ENCODE measurements at regions not wholly inside any gene's neighbourhood (a gene's known extent, or its start where the extent isn't known, plus 50 kb on each side); places are given as distances from the start of the nearest gene placed in this dataset.
A peak's percentile ranks its signal among the peaks of the same experiment; 100 is the strongest.
"Not testable (repeated sequence)": the region's sequence is repeated elsewhere in the genome, so short reads cannot be mapped to it uniquely, and the experiment has no call there.

GRCh38 chr16:29233705-29234404 is 172.7 kb downstream of the NPIPB11 start:
- intact Hi-C loops (cut with DNase I): not testable (repeated sequence)
- peak in 2 of 42 donors; percentile 1 to 23 for DNase-seq

DNA sequence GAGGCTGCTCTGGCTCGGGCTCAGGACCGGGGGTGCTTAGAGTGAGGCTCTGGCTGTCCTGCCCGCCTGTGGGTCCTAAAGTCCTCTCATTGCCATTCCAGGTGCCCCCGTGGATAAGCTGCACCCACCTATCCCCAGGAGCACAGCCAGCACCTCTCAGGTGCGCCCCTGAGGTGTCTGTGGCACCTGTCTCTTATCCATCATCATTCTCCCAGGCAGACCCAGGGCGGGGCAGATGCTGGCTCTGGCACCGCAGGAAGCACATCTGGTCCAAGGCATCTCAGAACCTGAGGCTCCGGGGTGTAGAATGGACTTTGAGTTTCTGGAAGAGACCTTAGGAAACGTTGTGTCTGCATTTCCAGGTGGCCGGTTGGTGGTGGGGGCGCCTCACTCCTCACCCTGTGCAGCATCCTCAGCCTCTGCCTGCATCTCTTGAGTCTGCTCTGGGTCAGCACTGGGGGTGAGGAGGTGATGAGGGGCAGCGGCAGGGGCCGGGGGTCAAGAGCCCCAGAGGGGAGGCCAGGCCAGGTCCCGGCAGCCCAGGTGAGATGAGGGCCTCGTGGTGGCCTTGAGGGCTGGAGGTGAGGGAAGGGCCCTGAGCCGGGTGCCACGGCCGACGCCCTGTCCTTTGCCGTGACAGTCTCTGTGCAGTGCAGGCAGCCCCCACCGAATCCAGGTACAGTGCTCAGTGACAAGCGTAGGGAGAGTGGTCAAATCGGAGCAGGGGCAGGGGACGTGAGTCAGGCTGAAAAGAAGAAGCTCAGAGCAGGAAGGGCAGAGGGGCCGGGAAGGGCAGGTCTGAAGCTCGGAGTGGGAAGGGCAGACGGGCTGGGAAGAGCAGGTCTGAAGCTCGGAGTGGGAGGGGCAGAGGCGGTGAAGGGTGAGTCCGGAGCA is 173.5 kb downstream of the NPIPB11 start:
- intact Hi-C loops (cut with DNase I): no loop called here
- DNase-seq: no peak

DNA sequence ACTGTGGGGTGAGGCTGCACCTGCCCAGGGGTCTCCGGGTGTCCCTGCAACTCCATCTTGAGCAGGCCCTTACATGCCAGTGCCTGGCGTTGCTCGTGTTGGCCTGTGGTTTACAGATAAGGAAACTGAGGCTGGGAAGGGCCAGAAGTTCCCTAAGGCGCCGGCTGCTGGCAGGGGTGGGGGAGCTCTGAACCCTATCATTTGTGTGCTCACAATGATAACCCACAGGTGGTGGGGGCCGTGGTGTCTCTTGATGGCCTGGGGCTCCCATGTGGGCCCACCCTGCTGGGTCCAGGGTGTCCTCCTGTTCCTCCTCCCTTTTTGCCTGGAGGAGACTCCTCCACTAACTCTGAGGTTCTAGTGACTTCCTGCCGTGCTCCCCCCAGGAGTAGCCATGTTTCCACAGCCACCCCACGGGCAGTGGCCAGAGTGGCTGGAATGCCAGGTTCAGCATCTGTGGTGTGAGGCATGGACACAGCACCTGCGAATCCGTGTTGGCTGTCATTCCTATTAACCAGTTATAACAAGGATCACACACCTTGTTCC is 174.3 kb downstream of the NPIPB11 start:
- intact Hi-C loops (cut with DNase I); DNase-seq: not testable (repeated sequence)

- intact Hi-C loops (cut with DNase I): no loop called here
- DNase-seq: no peak
These were observed 175.3 kb downstream of the NPIPB11 start for GRCh38 chr16:29231244-29231643.

- intact Hi-C loops (cut with DNase I): no loop called here
- DNase-seq: no peak
These were observed 175.8 kb downstream of the NPIPB11 start for GRCh38 chr16:29230671-29231096.

DNA sequence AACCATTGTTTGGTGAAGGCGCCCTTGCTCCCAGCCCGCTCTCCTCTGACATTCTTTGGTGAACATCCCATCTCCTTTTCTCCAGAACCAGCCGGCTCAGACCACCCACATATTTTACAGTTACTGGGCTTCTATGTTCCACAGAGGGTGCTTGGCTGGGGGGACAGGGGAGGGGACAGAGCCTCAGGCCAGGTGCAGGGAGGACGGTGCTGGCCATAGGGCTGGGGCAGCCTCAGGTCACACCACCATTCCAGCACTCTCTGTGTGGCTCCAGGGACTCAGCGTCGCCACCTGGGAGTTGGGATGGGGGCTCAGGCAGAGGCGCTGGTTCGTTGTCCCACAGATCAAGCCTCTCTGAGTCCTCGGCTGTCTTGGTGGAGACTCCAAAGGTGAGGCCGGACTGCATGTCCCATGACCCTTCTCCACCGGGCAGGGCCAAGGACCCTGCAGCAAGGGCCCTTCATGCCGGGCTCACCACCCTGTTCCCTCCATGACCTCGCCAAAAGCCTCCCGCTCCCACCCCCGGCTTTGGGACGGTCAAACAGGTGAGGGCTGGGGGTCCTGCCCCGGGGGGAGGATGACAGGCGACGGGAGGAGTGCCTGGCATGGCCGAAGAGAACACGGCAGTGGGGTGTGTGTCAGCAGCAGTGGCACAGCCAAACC is 176.4 kb downstream of the NPIPB11 start:
- DNase-seq; intact Hi-C loops (cut with DNase I): not testable (repeated sequence)

GRCh38 chr16:29229616-29230005 is 176.9 kb downstream of the NPIPB11 start:
- intact Hi-C loops (cut with DNase I); DNase-seq: not testable (repeated sequence)

DNA sequence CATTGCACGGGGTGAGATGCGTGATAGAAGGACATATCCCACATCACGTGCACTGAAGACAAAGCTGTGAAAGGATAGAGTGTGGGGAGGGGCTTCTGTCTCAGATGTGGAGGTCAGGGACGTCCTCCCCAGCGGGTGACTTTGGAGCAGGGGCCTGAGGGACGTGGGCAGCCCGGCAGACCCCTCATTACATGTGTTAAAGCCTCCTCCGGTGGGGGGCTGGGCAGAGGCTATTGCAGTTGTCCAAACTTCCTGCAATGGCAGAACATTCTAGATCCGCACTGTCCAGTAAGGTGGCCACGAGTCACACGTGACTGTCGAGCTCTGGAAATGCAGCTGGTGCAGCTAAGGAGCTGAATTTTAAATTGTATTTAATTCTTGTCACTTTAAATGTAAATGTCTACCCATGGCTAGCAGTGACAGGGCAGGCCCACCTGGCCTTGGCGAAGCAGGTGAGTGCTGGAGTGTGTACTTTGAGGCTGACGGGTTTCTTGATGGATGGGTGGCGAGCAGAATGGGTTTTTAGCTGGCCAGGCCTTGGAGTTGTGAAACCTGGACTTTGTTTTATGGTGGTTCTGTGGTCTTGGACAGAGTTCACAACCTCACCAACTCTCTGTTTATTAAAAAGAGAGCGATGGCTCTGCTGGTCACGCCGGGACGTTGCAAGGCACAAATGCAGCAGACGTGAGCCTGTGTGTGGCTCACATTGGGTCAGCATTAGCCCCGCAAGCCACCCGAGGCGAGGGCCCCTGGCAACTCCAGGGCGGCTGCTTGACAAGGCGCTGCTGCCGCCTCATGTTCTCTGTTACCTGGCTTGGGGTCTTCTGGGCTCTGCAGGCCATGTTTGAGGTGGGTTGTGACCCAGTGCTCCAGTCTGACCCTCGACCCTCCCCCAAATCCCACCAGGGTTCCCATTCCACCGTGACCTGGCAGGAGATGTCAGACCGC is 177.6 kb downstream of the NPIPB11 start:
- DNase-seq; intact Hi-C loops (cut with DNase I): not testable (repeated sequence)

GRCh38 chr16:29227751-29228663 is 178.5 kb downstream of the NPIPB11 start:
- intact Hi-C loops (cut with DNase I): not testable (repeated sequence)
- peak in 41 of 42 donors; percentile 16 to 81 (median 48) for DNase-seq

- intact Hi-C loops (cut with DNase I): no loop called here
- no peak for DNase-seq
These were observed 179.7 kb downstream of the NPIPB11 start for GRCh38 chr16:29226782-29227181.

GRCh38 chr16:29224675-29225074 is 181.8 kb downstream of the NPIPB11 start:
- intact Hi-C loops (cut with DNase I); DNase-seq: not testable (repeated sequence)

DNA sequence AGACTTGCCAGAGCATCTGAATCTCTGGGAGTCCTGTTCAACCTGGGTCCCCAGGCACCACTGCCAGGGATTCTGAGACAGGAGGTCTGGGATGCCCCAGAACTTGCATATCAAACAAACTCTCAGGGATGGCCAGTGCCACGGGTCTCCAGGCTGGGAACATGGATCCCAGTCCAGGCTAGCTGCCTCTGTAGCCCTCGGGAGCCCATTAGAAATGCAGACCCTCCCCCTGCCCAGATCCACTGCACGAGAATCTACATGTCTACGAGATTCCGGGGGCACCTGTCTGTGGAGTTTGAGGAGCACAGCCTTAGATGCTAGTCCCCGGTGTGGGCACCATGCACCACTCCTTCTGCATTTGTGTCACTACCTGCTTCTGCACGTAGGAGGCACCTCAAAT is 183.9 kb downstream of the NPIPB11 start:
- DNase-seq; intact Hi-C loops (cut with DNase I): not testable (repeated sequence)

GRCh38 chr16:29222008-29222407 is 184.5 kb downstream of the NPIPB11 start:
- intact Hi-C loops (cut with DNase I); DNase-seq: not testable (repeated sequence)

- DNase-seq: not testable (repeated sequence)
These were observed 185.1 kb downstream of the NPIPB11 start for GRCh38 chr16:29221281-29221955.

DNA sequence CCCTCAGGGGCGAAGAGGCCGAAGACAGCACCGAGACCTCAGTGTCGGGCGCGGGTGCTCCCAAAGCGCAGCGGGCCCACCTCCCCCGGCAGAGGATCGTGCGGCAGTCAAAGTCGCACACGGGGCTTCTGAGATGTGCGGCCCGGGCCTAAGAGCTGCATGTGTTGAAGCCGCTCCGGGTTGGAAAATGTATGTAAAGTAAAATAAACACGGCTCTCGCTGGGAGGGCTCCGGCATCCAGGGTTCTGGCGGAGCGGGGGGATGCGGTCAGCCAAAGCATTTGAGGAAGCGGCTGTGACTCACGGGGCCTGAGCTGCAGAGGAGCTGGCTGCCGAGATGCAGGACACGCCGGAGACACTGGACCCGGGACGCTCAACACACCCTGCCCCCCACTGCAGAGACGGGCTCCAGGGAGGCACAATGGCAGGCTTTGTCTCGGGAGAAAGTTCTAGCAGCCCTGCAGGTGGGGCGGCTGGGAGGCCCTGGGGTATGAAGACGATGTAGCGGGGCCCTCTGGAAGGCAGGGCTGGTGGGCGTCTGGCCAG is 185.8 kb downstream of the NPIPB11 start:
- intact Hi-C loops (cut with DNase I): not testable (repeated sequence)
- peak in 1 of 42 donors; percentile 8 for DNase-seq

More at GRCh38 chr16:29221281-29221955, 185.1 kb downstream of the NPIPB11 start:
- intact Hi-C loops (cut with DNase I): not testable (repeated sequence)

DNA sequence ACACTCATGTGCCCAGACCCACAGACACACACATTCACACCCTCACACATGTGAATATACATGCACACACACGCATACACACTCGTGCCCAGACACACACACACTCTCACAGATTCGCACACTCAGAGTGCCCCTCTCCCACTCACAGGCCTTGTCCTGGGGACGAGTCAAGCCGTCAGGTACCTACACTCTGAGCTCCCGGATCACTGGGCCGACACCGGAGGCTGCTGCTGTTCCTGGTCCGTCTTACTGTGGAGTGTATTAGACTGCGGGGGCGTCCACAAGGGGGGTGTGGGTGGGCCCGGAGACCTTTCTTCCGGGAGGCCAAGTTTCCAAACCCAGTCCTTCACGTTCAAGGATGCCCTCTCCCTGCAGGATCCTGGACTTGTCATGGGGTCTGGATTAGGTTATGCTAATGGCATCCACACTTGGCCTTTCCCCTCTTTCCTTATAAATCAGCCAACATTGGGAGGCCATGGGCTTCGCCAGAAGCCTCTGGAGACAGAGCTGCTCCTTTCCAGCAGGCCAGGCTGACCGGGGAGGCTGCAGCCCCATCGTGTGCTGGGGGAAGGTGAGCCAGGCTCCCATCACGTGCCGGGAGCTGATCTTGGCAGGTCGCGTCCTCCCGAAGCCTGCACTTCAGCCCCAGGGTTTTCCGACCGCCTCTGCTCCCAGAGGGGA is 186.4 kb downstream of the NPIPB11 start:
- DNase-seq: not testable (repeated sequence)

More for the DNA sequence above, 186.4 kb downstream of the NPIPB11 start:
- intact Hi-C loops (cut with DNase I): not testable (repeated sequence)

Data from head of caudate nucleus (tissue), 42 donors.